HEK293T (cell line): ENCODE measurements at regions not wholly inside any gene's neighbourhood (a gene's known extent, or its start where the extent isn't known, plus 50 kb on each side); places are given as distances from the start of the nearest gene placed in this dataset.

Experiments
- BHLHE40 ChIP-seq: fragments of 450-650 bp; IDR thresholded peaks from 2 replicates; pipeline ENCODE4 v1.6.1; 2016; ENCODE audit warnings: mild to moderate bottlenecking, moderate library complexity, borderline replicate concordance
- CTBP1 ChIP-seq: fragments of 450-650 bp; IDR thresholded peaks from 2 replicates; pipeline ENCODE4 v1.6.1; 2016; ENCODE audit warnings: borderline replicate concordance
- PKNOX1 ChIP-seq: fragments of 450-650 bp; IDR thresholded peaks from 2 replicates; pipeline ENCODE4 v1.6.1; 2016
- TARDBP ChIP-seq: fragments of 450-650 bp; IDR thresholded peaks from 2 replicates; pipeline ENCODE4 v1.6.1; 2016
- ZNF384 ChIP-seq: fragments of 450-650 bp; IDR thresholded peaks from 2 replicates; pipeline ENCODE4 v1.6.1; 2016

DNA sequence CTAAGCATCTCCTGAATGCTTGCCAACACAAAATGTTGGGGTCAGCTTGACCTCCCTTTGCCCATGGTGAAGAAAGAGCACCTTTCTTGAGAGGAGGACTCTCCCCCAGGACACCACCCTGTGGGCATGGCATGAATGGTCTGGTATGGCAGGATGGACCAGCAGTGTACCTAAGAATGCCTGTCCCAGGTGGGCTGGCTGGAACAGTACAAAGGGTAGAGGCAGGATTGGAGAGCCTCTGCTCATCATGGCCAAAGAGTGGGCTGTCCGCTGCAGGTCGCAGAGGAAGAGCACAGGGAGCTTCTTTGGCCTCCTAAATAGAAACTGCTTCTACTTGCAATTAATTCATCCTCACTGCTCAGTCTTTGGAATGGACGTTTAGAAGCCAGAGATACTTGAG is 131.6 kb upstream of the OSMR start:
- TF ChIP-seq TARDBP (no peak), ZNF384 (no peak), PKNOX1 (no peak), CTBP1 (no peak), BHLHE40 (no peak)
